ENCODE measurements at regions not wholly inside any gene's neighbourhood (a gene's known extent, or its start where the extent isn't known, plus 50 kb on each side); places are given as distances from the start of the nearest gene placed in this dataset.
"Not testable (repeated sequence)": the region's sequence is repeated elsewhere in the genome, so short reads cannot be mapped to it uniquely, and the experiment has no call there.

- TF ChIP-seq CTCF (conservative IDR thresholded peaks at IDR 0.05); ZFX (IDR thresholded peaks at IDR 0.05): not testable (repeated sequence)
Measured at GRCh38 chr1:181954696-181955095, 106.8 kb downstream of the ZNF648 start.
